B cell (primary cell): ENCODE measurements at regions not wholly inside any gene's neighbourhood (a gene's known extent, or its start where the extent isn't known, plus 50 kb on each side); places are given as distances from the start of the nearest gene placed in this dataset.
"Not testable (repeated sequence)": the region's sequence is repeated elsewhere in the genome, so short reads cannot be mapped to it uniquely, and the experiment has no call there.

Source experiments
- ATAC-seq: fragments of 200-7000 bp; cut with Tn5 transposase; one replicate; pipeline ENCODE4 v1.10.0; 2021; ENCODE audit warnings: low read depth, mild to moderate bottlenecking, moderate number of reproducible peaks, moderate library complexity
- CTCF ChIA-PET: fragments of 350-600 bp; sonication (Branson Sonifier 250); formaldehyde crosslinking; loops from one replicate; lab custom pipeline; 2021; ENCODE audit warnings: antibody characterized with exemption, inconsistent platforms; lab: Charles Lee
- POLR2A ChIA-PET: fragments of 350-600 bp; sonication (Branson Sonifier 250); formaldehyde crosslinking; loops from one replicate; lab custom pipeline; 2021; ENCODE audit warnings: antibody characterized with exemption; lab: Charles Lee
- DNase-seq: peaks from one replicate; pipeline ENCODE4 v3.0.0; 2013
- H2AFZ ChIP-seq: 2 replicates; pipeline ENCODE4 v1.6.1; 2012; ENCODE audit warnings: mild to moderate bottlenecking, low read depth, low read length; ENCODE audit not compliant: insufficient read depth, poor library complexity, severe bottlenecking
- H3K27ac ChIP-seq, 2 donors: 1 replicate in 1 of 2; 2 replicates in 1 of 2; pipeline ENCODE4 v1.5.1; 2012 to 2013; ENCODE audit warnings: low read length in 2 of 2, mild to moderate bottlenecking in 2 of 2, moderate library complexity in 1 of 2
- H3K27me3 ChIP-seq, 4 experiments: fragments of 200-600 bp in 1 of 4; sonication (generic) in 1 of 4; replicated peaks in 1 of 4; 1 replicate in 2 of 4; 2 replicates in 2 of 4; pipeline versions ENCODE4 v1.6.1 to v1.7.0; 2013 to 2016; ENCODE audit warnings: low read length in 3 of 4, mild to moderate bottlenecking in 2 of 4, mixed read lengths in 1 of 4, moderate library complexity in 1 of 4; ENCODE audit not compliant: insufficient read depth in 4 of 4, control insufficient read depth in 3 of 4; ENCODE audit errors: control extremely low read depth in 1 of 4
- H3K36me3 ChIP-seq, 2 experiments: replicated peaks in 1 of 2; 1 replicate in 1 of 2; 2 replicates in 1 of 2; pipeline versions ENCODE4 v1.6.1 to v1.7.1; 2013; ENCODE audit warnings: low read length in 1 of 2; ENCODE audit not compliant: insufficient read depth in 2 of 2, control insufficient read depth in 1 of 2; ENCODE audit errors: control extremely low read depth in 1 of 2, extremely low read depth in 1 of 2
- H3K4me1 ChIP-seq, 2 donors: fragments of 200-600 bp in 1 of 2; sonication (generic) in 1 of 2; 1 replicate in 1 of 2; 2 replicates in 1 of 2; pipeline versions ENCODE4 v1.5.1 to v1.6.1; 2013 to 2017; ENCODE audit warnings: low read length in 2 of 2; ENCODE audit not compliant: control insufficient read depth in 2 of 2, insufficient read depth in 2 of 2
- H3K4me2 ChIP-seq: replicated peaks from 2 replicates; pipeline ENCODE3; 2012; ENCODE audit warnings: mild to moderate bottlenecking, low read depth, low read length; ENCODE audit not compliant: poor library complexity, severe bottlenecking
- H3K4me3 ChIP-seq, 5 experiments: fragments of 200-600 bp in 1 of 5; sonication (generic) in 1 of 5; 1 replicate in 3 of 5; 2 replicates in 2 of 5; pipeline versions ENCODE4 v1.5.1 to v1.7.0; 2011 to 2016; ENCODE audit warnings: low read length in 4 of 5, mild to moderate bottlenecking in 4 of 5, low read depth in 2 of 5, control low read depth in 1 of 5, moderate library complexity in 1 of 5; ENCODE audit not compliant: insufficient read depth in 1 of 5; ENCODE audit errors: control extremely low read depth in 1 of 5, extremely low read depth in 1 of 5
- H3K79me2 ChIP-seq: fragments of 200-600 bp; sonication (generic); one replicate; pipeline ENCODE4 v1.6.0; 2016; ENCODE audit warnings: low read length; ENCODE audit not compliant: control insufficient read depth, insufficient read depth
- H3K9ac ChIP-seq: fragments of 200-600 bp; sonication (generic); 2 replicates; pipeline ENCODE4 v1.6.1; 2017; ENCODE audit warnings: mild to moderate bottlenecking, low read length, moderate library complexity
- H3K9me3 ChIP-seq, 3 donors: one replicate each; pipeline versions ENCODE4 v1.6.1 to v1.7.1; 2013; ENCODE audit warnings: low read length in 2 of 3; ENCODE audit not compliant: control insufficient read depth in 2 of 3, insufficient read depth in 1 of 3; ENCODE audit errors: control extremely low read depth in 1 of 3
- H4K20me1 ChIP-seq: 2 replicates; pipeline ENCODE4 v1.6.0; 2012; ENCODE audit warnings: mild to moderate bottlenecking, low read length; ENCODE audit not compliant: insufficient read depth, control insufficient read depth, poor library complexity, severe bottlenecking
- H3K27ac Mint-ChIP-seq: one replicate; pipeline ENCODE4 v1.8.0; 2021; ENCODE audit warnings: mixed read lengths
- H3K27me3 Mint-ChIP-seq: one replicate; pipeline ENCODE4 v1.8.0; 2021; ENCODE audit warnings: mixed read lengths
- H3K4me1 Mint-ChIP-seq: one replicate; pipeline ENCODE4 v1.8.0; 2021; ENCODE audit warnings: mixed read lengths
- H3K4me3 Mint-ChIP-seq: one replicate; pipeline ENCODE4 v1.8.0; 2021; ENCODE audit warnings: mixed read lengths
- H3K9me3 Mint-ChIP-seq: one replicate; pipeline ENCODE4 v1.8.0; 2022; ENCODE audit warnings: mixed read lengths; ENCODE audit not compliant: insufficient read depth
- CTCF ChIP-seq: fragments of 200-600 bp; IDR thresholded peaks from one replicate; pipeline ENCODE4 v1.8.0; 2022; ENCODE audit warnings: antibody characterized with exemption, mild to moderate bottlenecking
- EZH2 ChIP-seq: IDR thresholded peaks from 2 replicates; pipeline ENCODE4 v1.6.1; 2012; ENCODE audit warnings: borderline replicate concordance, low read depth, mild to moderate bottlenecking, moderate library complexity, low read length; ENCODE audit not compliant: insufficient read depth, poor library complexity, severe bottlenecking
- WGBS: methylation state at CpG from one replicate; pipeline ENCODE4 v1.1.5; 2013; ENCODE audit warnings: missing lambda C conversion rate; ENCODE audit not compliant: insufficient coverage; 5-methylcytosine and 5-hydroxymethylcytosine counted together
- intact Hi-C: fragments of 100-400 bp; cut with micrococcal nuclease; formaldehyde crosslinking; loops from one replicate; pipeline ENCODE4 v1.10.0; 2022

DNA sequence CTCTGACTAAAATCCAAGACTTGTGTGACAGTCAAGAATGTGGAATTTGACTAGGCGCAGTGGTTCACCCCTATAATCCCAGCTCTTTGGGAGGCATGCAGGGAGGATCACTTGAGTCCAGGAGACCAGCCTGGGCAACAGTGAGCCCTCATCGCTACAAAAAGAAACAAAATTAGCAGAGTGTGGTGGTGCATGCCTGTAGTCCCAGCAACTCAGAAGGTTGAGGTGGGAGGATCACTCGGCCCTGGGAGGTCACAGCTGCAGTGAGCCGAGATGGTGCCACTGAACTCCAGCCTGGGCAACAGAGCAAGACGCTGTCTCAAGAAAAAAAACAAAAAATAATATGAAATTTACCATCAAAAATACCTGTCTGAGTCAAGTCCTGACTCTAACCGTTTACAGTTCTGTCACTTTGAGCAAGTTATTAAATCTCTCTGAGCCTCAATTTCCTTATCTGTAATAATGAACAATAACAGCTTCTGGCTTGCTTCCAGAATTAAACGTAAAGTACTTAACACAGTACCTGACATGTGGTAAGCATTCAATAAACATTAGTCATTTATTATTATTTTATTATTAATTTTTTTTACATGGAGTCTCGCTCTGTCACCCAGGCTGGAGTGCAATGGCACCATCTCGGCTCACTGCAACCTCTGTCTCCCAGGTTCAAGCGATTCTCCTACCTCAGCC is 204.6 kb upstream of the TSC22D1 start:
- no peak overlapping the region for H3K27ac ChIP-seq
- no peak for ATAC-seq
- H4K20me1 ChIP-seq, result no peaks in the 10 kb centered on the region
- intact Hi-C loops, result no loop called here
- no peaks in the 10 kb centered on the region for H3K4me1 Mint-ChIP-seq
- H3K9me3 ChIP-seq, result no peaks in the 10 kb centered on the region
- no peaks in the 10 kb centered on the region for H3K4me1 ChIP-seq
- no peak overlapping the region for H3K4me3 ChIP-seq
- POLR2A ChIA-PET, result no interaction called here
- WGBS, result 89% methylated on average over 5 of the region's 10 CpGs
- peaks cover 4% of the 10 kb centered on the region for H3K27me3 Mint-ChIP-seq
- H2AFZ ChIP-seq, result no peak overlapping the region
- H3K9me3 Mint-ChIP-seq, result peaks cover 2% of the 10 kb centered on the region
- no peak for DNase-seq
- H3K27me3 ChIP-seq, result peaks cover 0 to 2% (median 0%) of the 10 kb centered on the region in 4 experiments
- no peak overlapping the region for H3K4me3 Mint-ChIP-seq
- H3K9ac ChIP-seq, result no peak overlapping the region
- no peak overlapping the region for H3K27ac Mint-ChIP-seq
- H3K79me2 ChIP-seq, result no peaks in the 10 kb centered on the region
- TF ChIP-seq EZH2 (no peak), CTCF (no peak)
- H3K36me3 ChIP-seq, result no peaks in the 10 kb centered on the region
- CTCF ChIA-PET, result no interaction called here
- no peak overlapping the region for H3K4me2 ChIP-seq

DNA sequence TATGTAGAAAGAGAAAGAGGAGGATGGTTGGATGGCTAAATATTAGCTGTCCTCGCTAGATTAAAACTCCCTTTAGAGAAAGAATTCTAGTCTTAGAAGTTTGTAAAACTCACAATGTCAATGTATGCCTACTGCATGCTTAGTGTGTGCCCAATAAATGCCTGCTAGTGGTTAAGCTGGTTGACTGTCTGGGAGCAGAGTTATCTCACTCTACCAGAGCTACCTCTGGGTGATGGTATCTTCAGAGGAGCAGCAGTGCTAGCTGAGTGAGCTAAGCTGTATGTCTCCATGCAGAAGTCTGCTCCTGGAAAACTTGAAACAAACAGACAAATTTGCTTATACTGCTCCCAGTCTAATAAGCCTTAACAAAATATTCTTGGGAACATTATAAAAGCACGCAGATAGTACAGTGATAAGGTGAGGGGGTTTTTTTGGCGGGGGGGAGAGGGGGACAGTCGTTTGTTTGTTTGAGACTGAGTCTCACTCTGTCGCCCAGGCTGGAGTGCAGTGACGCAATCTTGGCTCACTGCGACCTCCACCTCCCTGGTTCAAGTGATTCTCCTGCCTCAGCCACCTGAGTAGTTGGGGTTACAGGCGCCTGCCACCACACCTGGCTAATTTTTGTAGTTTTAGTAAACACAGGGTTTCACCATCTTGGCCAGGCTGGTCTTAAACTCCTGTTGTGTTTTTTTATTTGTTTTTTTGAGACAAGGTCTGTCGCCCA is 202.8 kb upstream of the TSC22D1 start:
- Histone ChIP-seq H3K4me1 (no peaks in the 10 kb centered on the region), H3K79me2 (no peaks in the 10 kb centered on the region), H3K4me3 (no peak overlapping the region), H3K9me3 (no peaks in the 10 kb centered on the region), H3K36me3 (no peaks in the 10 kb centered on the region), H3K9ac (no peak overlapping the region), H4K20me1 (no peaks in the 10 kb centered on the region), H2AFZ (no peak overlapping the region), H3K27ac (no peak overlapping the region), H3K27me3 (no peaks in the 10 kb centered on the region), H3K4me2 (no peak overlapping the region)
- DNase-seq, result no peak
- peaks cover 6% of the 10 kb centered on the region for H3K27me3 Mint-ChIP-seq
- TF ChIP-seq EZH2, result no peak
- no peak for TF ChIP-seq CTCF
- H3K27ac Mint-ChIP-seq, result no peak overlapping the region
- H3K9me3 Mint-ChIP-seq, result peaks cover 2% of the 10 kb centered on the region
- intact Hi-C loops, result no loop called here
- no peak for ATAC-seq
- H3K4me3 Mint-ChIP-seq, result no peak overlapping the region
- WGBS, result 94% methylated on average over 6 of the region's 9 CpGs
- CTCF ChIA-PET, result no interaction called here
- H3K4me1 Mint-ChIP-seq, result no peaks in the 10 kb centered on the region
- POLR2A ChIA-PET, result no interaction called here

DNA sequence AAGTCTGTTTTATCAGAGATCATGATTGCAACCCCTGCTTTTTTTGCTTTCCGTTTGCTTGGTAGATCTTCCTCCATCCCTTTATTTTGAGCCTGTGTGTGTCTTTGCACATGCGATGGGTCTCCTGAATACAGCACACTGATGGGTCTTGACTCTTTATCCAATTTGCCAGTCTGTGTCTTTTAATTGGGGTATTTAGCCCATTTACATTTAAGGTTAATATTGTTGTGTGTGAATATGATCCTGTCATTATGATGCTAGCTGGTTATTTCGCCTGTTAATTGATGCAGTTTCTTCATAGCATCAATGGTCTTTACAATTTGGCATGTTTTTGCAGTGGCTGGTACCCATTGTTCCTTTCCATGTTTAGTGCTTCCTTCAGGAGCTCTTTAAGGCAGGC is 199.2 kb upstream of the TSC22D1 start:
- ATAC-seq, H3K27me3 ChIP-seq, H3K9me3 ChIP-seq, POLR2A ChIA-PET, intact Hi-C loops, H4K20me1 ChIP-seq, H3K27me3 Mint-ChIP-seq, H3K4me1 ChIP-seq, H3K4me2 ChIP-seq, H3K79me2 ChIP-seq, H2AFZ ChIP-seq, H3K4me3 ChIP-seq, H3K4me1 Mint-ChIP-seq, CTCF ChIA-PET, H3K27ac ChIP-seq, DNase-seq, H3K9ac ChIP-seq, H3K4me3 Mint-ChIP-seq, H3K9me3 Mint-ChIP-seq, H3K27ac Mint-ChIP-seq, H3K36me3 ChIP-seq: not testable (repeated sequence)
- WGBS, result no CpG with 5 or more reads among the region's 3 CpGs
